ENCODE measurements at regions not wholly inside any gene's neighbourhood (a gene's known extent, or its start where the extent isn't known, plus 50 kb on each side); places are given as distances from the start of the nearest gene placed in this dataset.

DNA sequence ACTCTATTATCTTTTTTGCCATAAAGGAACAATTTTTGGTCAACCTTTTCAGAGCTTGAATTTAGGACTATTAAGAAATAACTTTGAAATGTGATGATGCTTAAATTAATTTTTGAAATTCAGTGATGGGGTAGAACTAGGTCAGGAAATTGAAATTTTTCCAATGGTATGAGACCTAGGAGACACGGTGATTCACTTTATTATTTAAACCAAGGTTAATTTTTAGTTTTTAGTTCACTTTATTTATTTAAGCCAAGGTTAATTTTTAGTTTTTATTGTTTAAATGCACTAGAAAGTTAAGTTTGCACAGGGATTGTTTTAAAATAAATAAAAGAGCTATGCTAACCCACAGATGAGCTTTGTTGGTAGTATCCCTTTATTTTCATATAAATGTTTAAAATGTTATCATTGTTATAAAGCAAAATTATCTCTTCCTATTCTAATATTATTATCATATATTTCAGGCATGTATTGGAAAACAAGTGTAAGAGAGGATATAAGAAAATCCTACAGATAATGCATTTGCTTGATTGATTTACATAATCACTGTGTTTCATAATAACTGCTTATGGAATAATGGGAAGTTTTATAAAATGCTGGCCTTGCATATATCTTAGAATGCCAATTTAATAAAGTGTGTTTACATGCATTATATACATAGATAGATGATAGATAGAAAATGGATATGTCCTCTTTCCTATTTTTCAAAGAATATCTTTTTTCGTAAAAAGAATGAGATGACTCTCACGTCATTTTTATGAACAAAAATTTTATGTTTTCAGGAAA lies 163.6 kb downstream of the HGF start:
- H3K27ac Mint-ChIP-seq = no peak overlapping the region
- DNase-seq = no peak
- H3K36me3 Mint-ChIP-seq (ENCODE audit: low read depth) = no peaks in the 10 kb centered on the region
- TF ChIP-seq, protein P1, sequence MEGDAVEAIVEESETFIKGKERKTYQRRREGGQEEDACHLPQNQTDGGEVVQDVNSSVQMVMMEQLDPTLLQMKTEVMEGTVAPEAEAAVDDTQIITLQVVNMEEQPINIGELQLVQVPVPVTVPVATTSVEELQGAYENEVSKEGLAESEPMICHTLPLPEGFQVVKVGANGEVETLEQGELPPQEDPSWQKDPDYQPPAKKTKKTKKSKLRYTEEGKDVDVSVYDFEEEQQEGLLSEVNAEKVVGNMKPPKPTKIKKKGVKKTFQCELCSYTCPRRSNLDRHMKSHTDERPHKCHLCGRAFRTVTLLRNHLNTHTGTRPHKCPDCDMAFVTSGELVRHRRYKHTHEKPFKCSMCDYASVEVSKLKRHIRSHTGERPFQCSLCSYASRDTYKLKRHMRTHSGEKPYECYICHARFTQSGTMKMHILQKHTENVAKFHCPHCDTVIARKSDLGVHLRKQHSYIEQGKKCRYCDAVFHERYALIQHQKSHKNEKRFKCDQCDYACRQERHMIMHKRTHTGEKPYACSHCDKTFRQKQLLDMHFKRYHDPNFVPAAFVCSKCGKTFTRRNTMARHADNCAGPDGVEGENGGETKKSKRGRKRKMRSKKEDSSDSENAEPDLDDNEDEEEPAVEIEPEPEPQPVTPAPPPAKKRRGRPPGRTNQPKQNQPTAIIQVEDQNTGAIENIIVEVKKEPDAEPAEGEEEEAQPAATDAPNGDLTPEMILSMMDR (IDR thresholded peaks at IDR 0.05) = no peak
- no peak overlapping the region for H3K4me3 Mint-ChIP-seq
- no peaks in the 10 kb centered on the region for H3K4me1 Mint-ChIP-seq
- no peaks in the 10 kb centered on the region for H3K27me3 Mint-ChIP-seq (ENCODE audit: low read depth, poor library complexity)
- H3K9me3 Mint-ChIP-seq = no peaks in the 10 kb centered on the region

- TF ChIP-seq, protein P1 (IDR thresholded peaks at IDR 0.05) = no peak
- no peak overlapping the region for H3K4me3 Mint-ChIP-seq
- no peaks in the 10 kb centered on the region for H3K4me1 Mint-ChIP-seq
- H3K9me3 Mint-ChIP-seq = no peaks in the 10 kb centered on the region
- no peaks in the 10 kb centered on the region for H3K27me3 Mint-ChIP-seq (ENCODE audit: low read depth, poor library complexity)
- no peaks in the 10 kb centered on the region for H3K36me3 Mint-ChIP-seq (ENCODE audit: low read depth)
- no peak for DNase-seq
- no peak overlapping the region for H3K27ac Mint-ChIP-seq
Measured at GRCh38 chr7:81605493-81605892, 164.4 kb downstream of the HGF start.

GRCh38 chr7:81604808-81605174 lies 165.1 kb downstream of the HGF start:
- Mint-ChIP-seq H3K36me3 (ENCODE audit: low read depth) (no peaks in the 10 kb centered on the region), H3K27me3 (ENCODE audit: low read depth, poor library complexity) (no peaks in the 10 kb centered on the region), H3K9me3 (no peaks in the 10 kb centered on the region), H3K4me1 (no peaks in the 10 kb centered on the region), H3K27ac (no peak overlapping the region), H3K4me3 (no peak overlapping the region)
- TF ChIP-seq, protein P1 (IDR thresholded peaks at IDR 0.05) = no peak
- no peak for DNase-seq

GRCh38 chr7:81604075-81604807 lies 165.6 kb downstream of the HGF start:
- Mint-ChIP-seq H3K9me3 (no peaks in the 10 kb centered on the region), H3K36me3 (ENCODE audit: low read depth) (no peaks in the 10 kb centered on the region), H3K27me3 (ENCODE audit: low read depth, poor library complexity) (no peaks in the 10 kb centered on the region), H3K27ac (no peak overlapping the region), H3K4me1 (no peaks in the 10 kb centered on the region), H3K4me3 (no peak overlapping the region)
- TF ChIP-seq, protein P1 (IDR thresholded peaks at IDR 0.05) = no peak
- DNase-seq = no peak

GRCh38 chr7:81600608-81601007 lies 169.2 kb downstream of the HGF start:
- no peak for DNase-seq

More at GRCh38 chr7:81600608-81601007, 169.2 kb downstream of the HGF start:
- H3K9me3 Mint-ChIP-seq = no peaks in the 10 kb centered on the region
- H3K4me3 Mint-ChIP-seq = no peak overlapping the region
- TF ChIP-seq, protein P1 (IDR thresholded peaks at IDR 0.05) = no peak
- H3K27ac Mint-ChIP-seq = no peak overlapping the region
- no peaks in the 10 kb centered on the region for H3K4me1 Mint-ChIP-seq
- no peaks in the 10 kb centered on the region for H3K36me3 Mint-ChIP-seq (ENCODE audit: low read depth)
- no peaks in the 10 kb centered on the region for H3K27me3 Mint-ChIP-seq (ENCODE audit: low read depth, poor library complexity)

Measured in nephron progenitor cell (in vitro differentiated cells).